NCI-H345 treated with DMSO at 0.1 percent for 48 hours (cell line): ENCODE measurements at regions not wholly inside any gene's neighbourhood (a gene's known extent, or its start where the extent isn't known, plus 50 kb on each side); places are given as distances from the start of the nearest gene placed in this dataset.
A peak's percentile ranks its signal among the peaks of the same experiment; 100 is the strongest.

Experiments used
- DNase-seq: peaks from one replicate; lab custom pipeline; 2025; ENCODE audit not compliant: unreplicated experiment; lab: John Stamatoyannopoulos, UW

- no peak for DNase-seq
Observed at GRCh38 chr9:117549444-117549843, 134.6 kb upstream of the ASTN2 start.

- DNase-seq: no peak
Observed at GRCh38 chr9:117548556-117548955, 133.7 kb upstream of the ASTN2 start.

- DNase-seq: no peak
Observed at GRCh38 chr9:117547904-117548303, 133.0 kb upstream of the ASTN2 start.

GRCh38 chr9:117546894-117547678 is 132.2 kb upstream of the ASTN2 start:
- DNase-seq: no peak

GRCh38 chr9:117545846-117546245 is 131.0 kb upstream of the ASTN2 start:
- DNase-seq: no peak

DNA sequence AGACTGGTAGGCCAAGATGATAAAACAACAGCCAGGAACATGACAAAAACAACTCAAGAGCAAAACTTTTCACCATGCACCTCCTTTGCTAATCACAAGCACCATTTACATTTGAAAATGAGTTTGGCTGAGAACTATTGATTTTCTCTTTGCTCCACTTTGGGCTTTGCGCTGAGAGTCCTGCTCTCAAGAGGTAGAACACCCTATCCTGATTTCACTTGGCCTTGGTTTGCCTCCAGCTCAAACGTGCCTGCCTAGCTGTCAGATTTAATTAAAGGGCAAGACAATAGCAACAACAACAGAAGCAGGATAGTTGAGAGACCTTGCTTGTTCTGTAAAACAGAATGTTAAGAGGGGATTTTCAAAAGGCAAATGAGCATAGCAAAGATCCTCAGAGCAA is 128.2 kb upstream of the ASTN2 start:
- DNase-seq: peak; percentile 50

DNA sequence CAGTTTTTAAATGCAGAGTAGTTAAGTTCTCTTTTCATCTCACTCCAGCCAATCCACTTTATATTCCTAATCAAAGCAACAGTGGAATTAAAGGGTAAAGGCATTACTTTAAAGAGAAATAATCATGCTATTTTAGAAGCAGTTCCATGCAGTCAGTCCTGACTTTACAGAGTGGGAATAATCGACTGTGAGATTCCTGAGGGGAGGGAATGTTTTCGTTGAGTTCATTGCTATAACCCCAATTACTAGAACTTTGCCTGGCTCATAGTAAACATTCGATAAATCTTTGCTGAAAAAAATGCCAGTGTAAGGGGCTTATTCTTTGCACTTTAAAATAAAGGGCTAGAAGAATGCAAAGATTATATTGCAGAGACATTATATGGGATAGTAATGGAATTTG is 127.2 kb upstream of the ASTN2 start:
- DNase-seq: no peak

- no peak for DNase-seq
Observed at GRCh38 chr9:117541181-117541580, 126.3 kb upstream of the ASTN2 start.

- no peak for DNase-seq
Observed at GRCh38 chr9:117535973-117536372, 121.1 kb upstream of the ASTN2 start.

GRCh38 chr9:117535434-117535833 is 120.6 kb upstream of the ASTN2 start:
- DNase-seq: no peak

DNA sequence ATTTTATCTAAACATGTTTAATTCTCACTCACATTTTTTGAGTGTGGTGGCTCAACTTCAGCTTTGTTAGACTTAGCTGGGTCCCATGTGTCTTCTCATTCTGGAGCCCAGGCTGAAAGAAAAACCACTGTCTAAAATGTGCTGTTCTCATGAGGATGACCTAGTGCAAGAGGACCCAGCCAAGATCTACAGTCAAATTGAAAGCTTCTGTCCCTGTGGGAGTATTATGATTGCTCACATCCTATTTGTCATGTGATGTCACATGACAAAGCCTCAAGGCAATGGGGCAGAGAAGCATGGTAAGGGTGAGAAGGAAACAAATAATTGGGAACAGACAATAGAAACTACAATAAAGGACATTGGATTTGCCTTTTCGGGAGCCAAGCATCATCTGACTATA is 113.4 kb upstream of the ASTN2 start:
- DNase-seq: no peak

- DNase-seq: peak; percentile 41
Observed at GRCh38 chr9:117526674-117527073, 111.8 kb upstream of the ASTN2 start.

DNA sequence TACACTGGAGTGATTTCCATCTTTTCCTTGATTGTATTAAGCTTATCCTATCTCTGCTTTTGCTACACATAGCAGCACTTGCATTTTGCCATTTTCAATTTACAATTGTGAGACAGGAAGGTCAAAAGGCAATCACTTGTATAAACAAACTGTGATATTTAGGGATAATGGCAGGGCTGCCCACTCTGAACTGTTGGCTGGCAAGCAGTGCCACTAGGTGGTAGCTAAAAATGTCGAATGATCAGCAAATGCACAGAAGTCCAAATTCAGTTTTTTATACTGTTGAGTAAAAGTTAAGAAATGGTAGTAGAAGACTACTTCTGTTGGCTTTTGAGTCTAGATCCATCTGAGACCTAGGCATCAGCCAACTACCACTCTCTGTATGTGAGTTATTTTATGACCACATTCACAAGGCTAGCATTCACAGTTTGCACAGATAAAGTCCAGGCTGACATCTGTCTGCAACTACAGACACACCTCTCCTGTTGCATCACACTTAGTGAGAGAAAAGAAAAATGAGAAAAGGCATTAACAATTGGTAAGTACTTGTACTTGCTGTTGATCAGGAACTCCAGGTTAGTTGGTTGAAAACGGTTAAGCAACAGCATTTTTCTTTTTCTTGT is 108.8 kb upstream of the ASTN2 start:
- DNase-seq: no peak

- DNase-seq: no peak
Observed at GRCh38 chr9:117521293-117521692, 106.4 kb upstream of the ASTN2 start.

DNA sequence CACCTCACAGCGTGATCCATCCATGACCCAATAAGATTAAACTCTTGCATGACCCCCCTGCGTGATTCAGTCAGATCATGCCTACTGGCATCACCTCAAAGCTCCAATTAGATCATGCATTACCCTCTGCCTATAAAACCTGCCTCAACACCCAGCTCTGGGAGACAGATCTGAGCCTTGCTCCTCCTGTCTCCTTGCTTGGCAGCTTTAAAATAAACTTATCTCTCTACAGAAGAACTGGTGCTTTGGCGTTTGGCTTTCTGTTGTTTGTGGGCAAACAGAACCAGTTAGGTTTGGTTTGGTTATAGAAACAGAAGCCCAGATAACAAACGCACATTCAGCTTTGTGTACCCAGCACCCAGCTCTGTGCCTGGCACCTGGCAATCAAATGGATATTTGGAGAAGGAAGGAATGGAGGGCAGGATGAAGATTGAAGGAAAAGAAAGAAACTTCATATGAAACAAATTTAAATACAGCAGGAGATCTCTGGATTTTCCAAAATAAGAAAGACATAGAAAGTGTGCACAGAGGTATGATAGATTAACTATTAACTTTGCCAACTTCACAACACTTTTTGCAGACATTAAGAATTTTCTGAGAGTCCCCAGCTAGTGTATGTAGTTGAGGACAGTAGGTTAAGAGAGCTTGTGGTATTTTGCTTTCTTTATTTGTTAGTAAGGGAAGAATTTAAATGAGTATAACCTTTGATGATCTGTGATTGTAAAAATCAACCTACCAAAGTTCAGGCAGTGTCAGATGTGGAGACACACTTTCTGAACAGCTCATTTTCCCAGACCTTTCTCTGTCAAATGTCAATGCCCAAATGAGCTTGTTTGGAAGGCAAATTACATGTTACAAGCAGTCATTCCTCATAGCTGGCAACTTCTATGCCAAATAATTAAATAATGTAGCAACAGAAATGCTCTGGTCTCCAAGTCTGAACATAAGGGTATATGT is 102.1 kb upstream of the ASTN2 start:
- DNase-seq: no peak

GRCh38 chr9:117511852-117512481 is 97.1 kb upstream of the ASTN2 start:
- no peak for DNase-seq

DNA sequence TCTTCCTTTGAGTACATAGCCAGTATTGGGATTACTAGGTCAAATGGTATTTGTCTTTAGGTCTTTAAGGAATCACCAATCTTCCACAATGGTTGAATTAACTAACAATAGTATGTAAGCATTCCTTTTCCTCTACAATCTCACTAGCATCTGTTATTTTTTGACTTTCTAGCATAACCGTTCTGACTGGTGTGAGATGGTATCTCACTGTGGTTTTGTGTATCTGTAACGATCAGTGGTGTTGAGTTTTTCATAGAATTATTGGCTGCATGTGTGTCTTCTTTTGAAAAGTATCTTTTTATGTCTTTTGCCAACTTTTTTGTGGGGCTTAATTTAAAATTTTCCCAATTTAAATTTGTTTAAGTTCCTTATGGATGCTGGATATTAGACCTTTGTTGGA is 81.5 kb upstream of the ASTN2 start:
- DNase-seq: no peak

GRCh38 chr9:117494401-117495090 is 79.7 kb upstream of the ASTN2 start:
- peak; percentile 34 for DNase-seq

- DNase-seq: no peak
Observed at GRCh38 chr9:117492476-117492875, 77.6 kb upstream of the ASTN2 start.

DNA sequence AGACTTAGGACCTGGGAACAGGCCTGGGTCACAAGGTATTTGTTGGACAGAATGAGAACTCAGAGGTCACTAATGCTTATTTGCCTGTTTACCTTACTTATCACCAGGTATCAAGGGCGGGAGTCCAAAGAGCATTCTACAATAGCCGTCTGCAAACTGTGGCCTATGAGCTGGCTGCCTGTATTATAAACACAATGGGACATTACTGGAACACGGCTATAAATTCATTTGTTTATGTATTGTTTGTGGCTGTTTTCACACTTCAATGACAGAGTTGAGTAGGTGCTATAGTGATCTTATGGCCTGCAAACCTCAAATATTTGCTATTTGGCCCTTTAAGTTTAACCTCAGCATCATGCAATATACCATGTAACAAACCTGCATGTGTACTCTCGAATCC is 76.6 kb upstream of the ASTN2 start:
- no peak for DNase-seq

GRCh38 chr9:117490199-117490598 is 75.3 kb upstream of the ASTN2 start:
- no peak for DNase-seq
